KMS-11 (cell line): ENCODE measurements at regions not wholly inside any gene's neighbourhood (a gene's known extent, or its start where the extent isn't known, plus 50 kb on each side); places are given as distances from the start of the nearest gene placed in this dataset.

Experiments
- H2AFZ ChIP-seq: fragments of 200-600 bp; sonication (generic); 2 replicates; pipeline ENCODE4 v1.6.1; 2016; ENCODE audit warnings: antibody characterized with exemption, mixed run types, low read depth
- H3K27ac ChIP-seq: fragments of 200-600 bp; sonication (generic); 2 replicates; pipeline ENCODE4 v1.6.1; 2016; ENCODE audit warnings: mild to moderate bottlenecking, mixed run types
- H3K27me3 ChIP-seq: fragments of 200-600 bp; sonication (generic); 2 replicates; pipeline ENCODE4 v1.6.1; 2017; ENCODE audit warnings: mild to moderate bottlenecking, low read depth, mixed run types, moderate library complexity; ENCODE audit not compliant: insufficient read depth
- H3K36me3 ChIP-seq: fragments of 200-600 bp; sonication (generic); 2 replicates; pipeline ENCODE4 v1.6.1; 2017; ENCODE audit warnings: mild to moderate bottlenecking, mixed run types; ENCODE audit not compliant: insufficient read depth
- H3K4me1 ChIP-seq: fragments of 200-600 bp; sonication (generic); 2 replicates; pipeline ENCODE4 v1.6.1; 2016; ENCODE audit warnings: mild to moderate bottlenecking, low read depth, mixed run types; ENCODE audit not compliant: poor library complexity, severe bottlenecking
- H3K4me2 ChIP-seq: fragments of 200-600 bp; sonication (generic); 2 replicates; pipeline ENCODE4 v1.7.0; 2016; ENCODE audit warnings: mild to moderate bottlenecking, mixed run types
- H3K4me3 ChIP-seq: fragments of 200-600 bp; sonication (generic); IDR thresholded peaks from 2 replicates; pipeline ENCODE4 v1.6.1; 2017; ENCODE audit warnings: low read depth, low read length, mixed read lengths; ENCODE audit not compliant: insufficient read depth
- H3K79me2 ChIP-seq: fragments of 200-600 bp; sonication (generic); 2 replicates; pipeline ENCODE4 v1.6.1; 2016; ENCODE audit warnings: low read depth, mixed run types; ENCODE audit not compliant: insufficient read depth
- H3K9ac ChIP-seq: fragments of 200-600 bp; sonication (generic); 2 replicates; pipeline ENCODE4 v1.6.1; 2016; ENCODE audit warnings: mild to moderate bottlenecking, mixed run types
- H4K20me1 ChIP-seq: fragments of 200-600 bp; sonication (generic); 2 replicates; pipeline ENCODE4 v1.6.1; 2016; ENCODE audit warnings: mild to moderate bottlenecking, mixed run types; ENCODE audit not compliant: insufficient read depth
- CTCF ChIP-seq: fragments of 200-600 bp; sonication (generic); conservative IDR thresholded peaks from 2 replicates; pipeline ENCODE4 v1.6.1; 2017; ENCODE audit warnings: low read depth, mild to moderate bottlenecking, antibody characterized with exemption, low read length, moderate library complexity, mixed read lengths

GRCh38 chr15:39265261-39265660, 315.6 kb upstream of the THBS1 start:
- H3K9ac ChIP-seq = no peak overlapping the region
- no peaks in the 10 kb centered on the region for H4K20me1 ChIP-seq
- no peaks in the 10 kb centered on the region for H3K27me3 ChIP-seq
- H3K4me1 ChIP-seq = no peaks in the 10 kb centered on the region
- H3K27ac ChIP-seq = no peak overlapping the region
- no peak overlapping the region for H3K4me2 ChIP-seq
- no peak for TF ChIP-seq CTCF
- no peaks in the 10 kb centered on the region for H3K79me2 ChIP-seq
- no peak overlapping the region for H2AFZ ChIP-seq
- no peak overlapping the region for H3K4me3 ChIP-seq
- H3K36me3 ChIP-seq = no peaks in the 10 kb centered on the region

GRCh38 chr15:39266890-39267289, 314.0 kb upstream of the THBS1 start:
- no peaks in the 10 kb centered on the region for H4K20me1 ChIP-seq
- H3K4me3 ChIP-seq = no peak overlapping the region
- no peak for TF ChIP-seq CTCF
- H3K27ac ChIP-seq = no peak overlapping the region
- H2AFZ ChIP-seq = no peak overlapping the region
- no peaks in the 10 kb centered on the region for H3K79me2 ChIP-seq
- H3K4me1 ChIP-seq = no peaks in the 10 kb centered on the region
- no peaks in the 10 kb centered on the region for H3K36me3 ChIP-seq
- H3K9ac ChIP-seq = no peak overlapping the region
- no peak overlapping the region for H3K4me2 ChIP-seq
- H3K27me3 ChIP-seq = no peaks in the 10 kb centered on the region

- H3K27ac ChIP-seq = no peak overlapping the region
- H4K20me1 ChIP-seq = no peaks in the 10 kb centered on the region
- no peak overlapping the region for H3K4me3 ChIP-seq
- H3K4me1 ChIP-seq = no peaks in the 10 kb centered on the region
- no peak overlapping the region for H3K9ac ChIP-seq
- no peak for TF ChIP-seq CTCF
- H2AFZ ChIP-seq = no peak overlapping the region
- no peaks in the 10 kb centered on the region for H3K36me3 ChIP-seq
- H3K27me3 ChIP-seq = no peaks in the 10 kb centered on the region
- no peak overlapping the region for H3K4me2 ChIP-seq
- no peaks in the 10 kb centered on the region for H3K79me2 ChIP-seq
Observed at GRCh38 chr15:39267685-39268084, 313.2 kb upstream of the THBS1 start.

- Histone ChIP-seq H3K4me2 (no peak overlapping the region), H3K9ac (no peak overlapping the region), H3K4me1 (no peaks in the 10 kb centered on the region), H2AFZ (no peak overlapping the region), H3K27me3 (no peaks in the 10 kb centered on the region), H3K4me3 (no peak overlapping the region), H3K79me2 (no peaks in the 10 kb centered on the region), H3K36me3 (no peaks in the 10 kb centered on the region), H3K27ac (no peak overlapping the region), H4K20me1 (no peaks in the 10 kb centered on the region)
- no peak for TF ChIP-seq CTCF
Observed at GRCh38 chr15:39269352-39269751, 311.5 kb upstream of the THBS1 start.

GRCh38 chr15:39269821-39270220, 311.1 kb upstream of the THBS1 start:
- H3K9ac ChIP-seq = no peak overlapping the region
- no peaks in the 10 kb centered on the region for H3K79me2 ChIP-seq
- no peak for TF ChIP-seq CTCF
- no peak overlapping the region for H3K27ac ChIP-seq
- H3K4me3 ChIP-seq = no peak overlapping the region
- no peaks in the 10 kb centered on the region for H4K20me1 ChIP-seq
- no peaks in the 10 kb centered on the region for H3K4me1 ChIP-seq
- no peaks in the 10 kb centered on the region for H3K27me3 ChIP-seq
- H2AFZ ChIP-seq = no peak overlapping the region
- no peaks in the 10 kb centered on the region for H3K36me3 ChIP-seq
- H3K4me2 ChIP-seq = no peak overlapping the region
